HT1080 (cell line): ENCODE measurements at regions not wholly inside any gene's neighbourhood (a gene's known extent, or its start where the extent isn't known, plus 50 kb on each side); places are given as distances from the start of the nearest gene placed in this dataset.
A peak's percentile ranks its signal among the peaks of the same experiment; 100 is the strongest.

ENCODE experiments used
- DNase-seq: peaks from one replicate; pipeline ENCODE4 v3.0.0-alpha.2; 2015; ENCODE audit warnings: low read depth

- DNase-seq = no peak
Measured at GRCh38 chr6:4620284-4621151, 155.7 kb upstream of the CDYL start.

- DNase-seq = no peak
Measured at GRCh38 chr6:4616311-4616710, 159.9 kb upstream of the CDYL start.

GRCh38 chr6:4615891-4616290, 160.3 kb upstream of the CDYL start:
- no peak for DNase-seq

- DNase-seq = no peak
Measured at GRCh38 chr6:4615231-4615630, 161.0 kb upstream of the CDYL start.

- no peak for DNase-seq
Measured at GRCh38 chr6:4614637-4615036, 161.6 kb upstream of the CDYL start.

GRCh38 chr6:4613795-4614194, 162.4 kb upstream of the CDYL start:
- DNase-seq = no peak

GRCh38 chr6:4613381-4613780, 162.8 kb upstream of the CDYL start:
- no peak for DNase-seq

GRCh38 chr6:4612636-4613171, 163.5 kb upstream of the CDYL start:
- no peak for DNase-seq

GRCh38 chr6:4611429-4612129, 164.6 kb upstream of the CDYL start:
- DNase-seq = no peak

GRCh38 chr6:4610256-4610655, 165.9 kb upstream of the CDYL start:
- peak; percentile 15 for DNase-seq

GRCh38 chr6:4608361-4609115, 167.7 kb upstream of the CDYL start:
- no peak for DNase-seq

- DNase-seq = no peak
Measured at GRCh38 chr6:4607793-4608192, 168.4 kb upstream of the CDYL start.

GRCh38 chr6:4606821-4607704, 169.1 kb upstream of the CDYL start:
- DNase-seq = peak; percentile 84

- DNase-seq = no peak
Measured at GRCh38 chr6:4606016-4606415, 170.2 kb upstream of the CDYL start.

- DNase-seq = no peak
Measured at GRCh38 chr6:4603856-4604369, 172.3 kb upstream of the CDYL start.

- DNase-seq = no peak
Measured at GRCh38 chr6:4603291-4603690, 172.9 kb upstream of the CDYL start.

- DNase-seq = peak; percentile 94
Measured at GRCh38 chr6:4599924-4600323, 176.3 kb upstream of the CDYL start.

GRCh38 chr6:4598384-4598995, 177.7 kb upstream of the CDYL start:
- no peak for DNase-seq

GRCh38 chr6:4593951-4594350, 182.3 kb upstream of the CDYL start:
- DNase-seq = no peak

- DNase-seq = no peak
Measured at GRCh38 chr6:4592026-4592425, 184.2 kb upstream of the CDYL start.
